ENCODE measurements at regions not wholly inside any gene's neighbourhood (a gene's known extent, or its start where the extent isn't known, plus 50 kb on each side); places are given as distances from the start of the nearest gene placed in this dataset.

DNA sequence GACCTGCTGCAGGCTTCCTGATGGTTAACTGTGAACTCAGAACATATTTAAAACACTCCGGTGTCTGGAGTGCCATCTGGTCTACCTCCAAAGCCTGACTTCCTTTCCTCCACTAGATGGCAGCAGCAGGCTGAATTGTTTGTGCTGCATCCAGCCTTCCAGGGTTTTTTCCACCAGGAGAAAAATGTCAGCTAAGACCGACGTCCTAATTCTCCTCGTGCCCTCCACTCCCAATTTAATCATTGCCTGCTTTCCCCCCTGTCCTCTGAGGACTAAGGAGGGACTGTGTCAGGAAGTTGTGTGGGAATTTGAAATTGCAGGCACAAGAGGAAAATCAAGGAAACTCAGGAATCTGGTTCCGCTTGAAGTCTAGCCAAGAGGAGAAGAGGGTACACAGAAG is 165.2 kb upstream of the UMPS start:
- H3K4me3 ChIP-seq (ENCODE audit: low read depth, low read length) = no peak overlapping the region
- DNase-seq (ENCODE audit: low read depth) = peak; percentile 71
- TF ChIP-seq, protein P1, sequence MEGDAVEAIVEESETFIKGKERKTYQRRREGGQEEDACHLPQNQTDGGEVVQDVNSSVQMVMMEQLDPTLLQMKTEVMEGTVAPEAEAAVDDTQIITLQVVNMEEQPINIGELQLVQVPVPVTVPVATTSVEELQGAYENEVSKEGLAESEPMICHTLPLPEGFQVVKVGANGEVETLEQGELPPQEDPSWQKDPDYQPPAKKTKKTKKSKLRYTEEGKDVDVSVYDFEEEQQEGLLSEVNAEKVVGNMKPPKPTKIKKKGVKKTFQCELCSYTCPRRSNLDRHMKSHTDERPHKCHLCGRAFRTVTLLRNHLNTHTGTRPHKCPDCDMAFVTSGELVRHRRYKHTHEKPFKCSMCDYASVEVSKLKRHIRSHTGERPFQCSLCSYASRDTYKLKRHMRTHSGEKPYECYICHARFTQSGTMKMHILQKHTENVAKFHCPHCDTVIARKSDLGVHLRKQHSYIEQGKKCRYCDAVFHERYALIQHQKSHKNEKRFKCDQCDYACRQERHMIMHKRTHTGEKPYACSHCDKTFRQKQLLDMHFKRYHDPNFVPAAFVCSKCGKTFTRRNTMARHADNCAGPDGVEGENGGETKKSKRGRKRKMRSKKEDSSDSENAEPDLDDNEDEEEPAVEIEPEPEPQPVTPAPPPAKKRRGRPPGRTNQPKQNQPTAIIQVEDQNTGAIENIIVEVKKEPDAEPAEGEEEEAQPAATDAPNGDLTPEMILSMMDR (IDR thresholded peaks at IDR 0.05; ENCODE audit: insufficient read depth, low read depth, low read length, missing control alignments) = peak; percentile 89

DNA sequence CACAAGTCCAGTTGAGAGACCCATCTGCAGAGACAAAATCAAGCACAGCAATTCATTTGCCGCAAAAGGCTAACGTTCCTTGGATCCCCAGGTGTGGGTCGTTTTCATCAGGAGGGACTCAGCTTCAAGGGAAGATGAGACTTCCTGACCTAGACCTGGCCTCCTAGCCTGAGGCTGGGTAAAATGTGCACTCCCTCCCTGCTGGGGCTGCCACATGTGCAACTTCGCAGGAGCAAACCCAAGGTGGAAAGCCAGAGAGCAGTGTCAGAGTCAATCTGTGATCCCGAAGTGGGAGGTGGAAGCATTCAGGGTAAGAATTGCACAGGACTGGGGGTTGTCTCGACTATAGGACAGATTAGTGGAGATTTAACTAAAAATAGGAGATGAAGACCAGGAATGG is 164.7 kb upstream of the UMPS start:
- TF ChIP-seq, protein P1 (IDR thresholded peaks at IDR 0.05; ENCODE audit: insufficient read depth, low read depth, low read length, missing control alignments) = no peak
- no peak overlapping the region for H3K4me3 ChIP-seq (ENCODE audit: low read depth, low read length)
- no peak for DNase-seq (ENCODE audit: low read depth)

- TF ChIP-seq, protein P1 (IDR thresholded peaks at IDR 0.05; ENCODE audit: insufficient read depth, low read depth, low read length, missing control alignments) = no peak
- no peak overlapping the region for H3K4me3 ChIP-seq (ENCODE audit: low read depth, low read length)
Observed at GRCh38 chr3:124566701-124567100, 163.6 kb upstream of the UMPS start.

DNA sequence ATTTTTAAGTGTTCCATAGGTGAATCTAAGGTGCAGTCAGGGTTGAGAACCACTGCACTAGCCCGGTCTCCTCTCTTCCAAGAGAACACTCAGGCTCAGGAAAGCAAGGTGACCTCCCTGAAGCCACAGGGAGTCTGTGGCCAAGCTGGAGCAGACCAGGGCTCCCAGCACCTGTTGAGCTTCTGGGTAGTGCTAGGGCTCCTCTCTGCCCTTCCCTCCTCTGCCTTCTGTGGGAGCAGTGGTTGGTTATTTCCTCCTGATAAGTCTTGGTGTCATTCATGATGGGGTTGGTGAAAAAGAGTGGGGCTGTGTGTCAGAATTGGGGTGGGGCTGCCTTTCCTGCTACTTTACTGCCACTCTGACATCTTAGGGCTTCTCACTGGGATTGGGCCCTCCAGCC is 163.1 kb upstream of the UMPS start:
- no peak overlapping the region for H3K4me3 ChIP-seq (ENCODE audit: low read depth, low read length)
- no peak for DNase-seq (ENCODE audit: low read depth)
- TF ChIP-seq, protein P1 (IDR thresholded peaks at IDR 0.05; ENCODE audit: insufficient read depth, low read depth, low read length, missing control alignments) = no peak

More at GRCh38 chr3:124566701-124567100, 163.6 kb upstream of the UMPS start:
- DNase-seq (ENCODE audit: low read depth) = no peak

- TF ChIP-seq, protein P1 (IDR thresholded peaks at IDR 0.05; ENCODE audit: insufficient read depth, low read depth, low read length, missing control alignments) = no peak
- DNase-seq (ENCODE audit: low read depth) = no peak
- no peak overlapping the region for H3K4me3 ChIP-seq (ENCODE audit: low read depth, low read length)
Observed at GRCh38 chr3:124569761-124570160, 160.5 kb upstream of the UMPS start.

DNA sequence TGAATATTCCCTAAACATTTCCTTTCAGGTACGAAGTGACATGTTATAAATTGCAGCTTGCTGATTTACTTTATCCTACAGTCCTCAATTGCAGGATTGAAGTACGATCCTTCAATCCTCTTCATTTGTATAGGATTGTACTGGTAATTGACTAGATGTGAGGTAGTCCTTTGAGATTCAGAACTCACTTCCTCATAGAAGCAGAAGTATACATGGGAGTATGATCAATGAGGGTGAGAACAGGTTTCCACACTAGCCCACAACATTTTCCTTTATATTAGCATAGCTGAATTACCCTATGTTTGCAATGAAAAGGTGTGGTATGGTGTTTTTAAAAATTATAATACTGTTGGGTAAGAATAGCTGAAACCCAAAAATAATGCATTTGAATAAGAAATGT is 160.0 kb upstream of the UMPS start:
- DNase-seq (ENCODE audit: low read depth) = no peak
- H3K4me3 ChIP-seq (ENCODE audit: low read depth, low read length) = no peak overlapping the region
- TF ChIP-seq, protein P1 (IDR thresholded peaks at IDR 0.05; ENCODE audit: insufficient read depth, low read depth, low read length, missing control alignments) = no peak

GRCh38 chr3:124572851-124573405 is 157.3 kb upstream of the UMPS start:
- no peak for DNase-seq (ENCODE audit: low read depth)
- no peak overlapping the region for H3K4me3 ChIP-seq (ENCODE audit: low read depth, low read length)
- TF ChIP-seq, protein P1 (IDR thresholded peaks at IDR 0.05; ENCODE audit: insufficient read depth, low read depth, low read length, missing control alignments) = no peak
